A549 (cell line): ENCODE measurements at regions not wholly inside any gene's neighbourhood (a gene's known extent, or its start where the extent isn't known, plus 50 kb on each side); places are given as distances from the start of the nearest gene placed in this dataset.

Source experiments
- ATAC-seq, 2 experiments: fragments of 200-7000 bp in 1 of 2; fragments of >200 bp in 1 of 2; cut with Nextera tagmentation in 1 of 2; cut with Tn5 transposase in 1 of 2; 3 replicates each; pipeline versions ENCODE4 v1.8.0 to v1.9.1; 2018 to 2020; ENCODE audit warnings: mild to moderate bottlenecking in 1 of 2, moderate library complexity in 1 of 2
- CTCF ChIA-PET: fragments of 300-600 bp; sonication (Branson Sonifier 250); formaldehyde crosslinking; extraction: SDS; loops from one replicate; lab custom pipeline; 2021; ENCODE audit warnings: antibody characterized with exemption, inconsistent platforms; lab: Yijun Ruan, JAX
- POLR2A ChIA-PET: fragments of 350-600 bp; formaldehyde crosslinking; extraction: SDS; loops from one replicate; lab custom pipeline; 2021; ENCODE audit warnings: antibody characterized with exemption, inconsistent platforms; lab: Yijun Ruan, JAX
- DNase-seq, 2 experiments: peaks; one replicate each; pipeline versions ENCODE4 v3.0.0 to v3.0.0-alpha.2; 2011 to 2016; ENCODE audit warnings: low read depth in 1 of 2, low spot score in 1 of 2
- FAIRE-seq: peaks from 2 replicates; lab custom pipeline; 2011; peaks lifted over from hg19 to GRCh38; lab: Jason Lieb, UNC
- H3K27ac ChIP-seq, 2 experiments: fragments of >200 bp; sonication (Bioruptor Twin); formaldehyde crosslinking; 3 replicates each; pipeline ENCODE4 v1.5.1; 2016 to 2017
- H3K4me1 ChIP-seq: fragments of >200 bp; sonication (Bioruptor Twin); formaldehyde crosslinking; 3 replicates; pipeline ENCODE4 v1.6.1; 2016
- H3K4me2 ChIP-seq: fragments of >200 bp; sonication (Bioruptor Twin); formaldehyde crosslinking; 3 replicates; pipeline ENCODE4 v1.6.1; 2016
- H3K4me3 ChIP-seq: fragments of >200 bp; sonication (Bioruptor Twin); formaldehyde crosslinking; 3 replicates; pipeline ENCODE4 v1.5.1; 2016
- H3K9me3 ChIP-seq: fragments of >200 bp; sonication (Bioruptor Twin); formaldehyde crosslinking; 3 replicates; pipeline ENCODE4 v1.6.1; 2016
- CBX2 ChIP-seq: fragments of 200-600 bp; sonication (generic); IDR thresholded peaks from 2 replicates; pipeline ENCODE4 v1.6.1; 2016; ENCODE audit warnings: low read depth, mild to moderate bottlenecking, borderline replicate concordance
- CBX8 ChIP-seq: fragments of 200-600 bp; sonication (generic); IDR thresholded peaks from 2 replicates; pipeline ENCODE4 v1.6.1; 2016
- CEBPB ChIP-seq, 2 experiments: fragments of >200 bp in 1 of 2; sonication (Bioruptor Twin) in 1 of 2; formaldehyde crosslinking in 1 of 2; IDR thresholded peaks; 2 replicates each; pipeline ENCODE4 v1.6.1; 2012 to 2016
- CHD2 ChIP-seq: fragments of 150-350 bp; IDR thresholded peaks from 2 replicates; pipeline ENCODE4 v1.6.1; 2014; ENCODE audit warnings: low read length; ENCODE audit not compliant: partially characterized antibody
- CHD4 ChIP-seq: fragments of 200-600 bp; sonication (generic); IDR thresholded peaks from 2 replicates; pipeline ENCODE4 v1.6.1; 2016; ENCODE audit warnings: antibody characterized with exemption, mild to moderate bottlenecking, borderline replicate concordance
- EHF ChIP-seq: fragments of 250-450 bp; sonication (Bioruptor Pico); IDR thresholded peaks from 2 replicates; pipeline ENCODE4 v1.5.0; 2020; ENCODE audit warnings: mild to moderate bottlenecking
- EP300 ChIP-seq, 2 experiments: fragments of >200 bp; sonication (Bioruptor Twin); formaldehyde crosslinking; IDR thresholded peaks; 2 replicates in 1 of 2; 3 replicates in 1 of 2; pipeline ENCODE4 v1.6.1; 2016 to 2017
- ESRRA ChIP-seq: fragments of 150-350 bp; IDR thresholded peaks from 2 replicates; pipeline ENCODE4 v1.6.1; 2014; ENCODE audit warnings: mild to moderate bottlenecking, low read length, borderline replicate concordance
- HOXA7 ChIP-seq: fragments of 250-450 bp; sonication (Bioruptor Pico); IDR thresholded peaks from 2 replicates; pipeline ENCODE4 v1.5.0; 2020; ENCODE audit warnings: mild to moderate bottlenecking, moderate library complexity
- HOXB5 ChIP-seq: fragments of 250-450 bp; sonication (Bioruptor Pico); IDR thresholded peaks from 2 replicates; pipeline ENCODE4 v1.5.0; 2020; ENCODE audit warnings: mild to moderate bottlenecking, moderate library complexity
- JUN ChIP-seq, 2 experiments: fragments of >200 bp; sonication (Bioruptor Twin); formaldehyde crosslinking; IDR thresholded peaks; 2 replicates in 1 of 2; 3 replicates in 1 of 2; pipeline ENCODE4 v1.6.1; 2016 to 2017
- JUNB ChIP-seq: fragments of >200 bp; sonication (Bioruptor Twin); formaldehyde crosslinking; IDR thresholded peaks from 2 replicates; pipeline ENCODE4 v1.6.1; 2016
- MAFK ChIP-seq: fragments of 450-650 bp; IDR thresholded peaks from 2 replicates; pipeline ENCODE4 v1.6.1; 2014; ENCODE audit not compliant: partially characterized antibody
- MAZ ChIP-seq: fragments of 150-350 bp; IDR thresholded peaks from 2 replicates; pipeline ENCODE4 v1.6.1; 2014; ENCODE audit warnings: antibody characterized with exemption, low read depth, low read length, borderline replicate concordance
- MYC ChIP-seq: IDR thresholded peaks from 2 replicates; pipeline ENCODE4 v1.6.1; 2012; ENCODE audit warnings: mild to moderate bottlenecking, inconsistent platforms, low read length, improper control_type of control experiment, borderline replicate concordance
- NPAS2 ChIP-seq: fragments of 250-450 bp; sonication (Bioruptor Pico); IDR thresholded peaks from 2 replicates; pipeline ENCODE4 v1.8.0; 2022; ENCODE audit warnings: mild to moderate bottlenecking, moderate library complexity, borderline replicate concordance
- NR3C1 ChIP-seq: fragments of >200 bp; sonication (Bioruptor Twin); formaldehyde crosslinking; IDR thresholded peaks from 3 replicates; pipeline ENCODE4 v1.6.1; 2017
- PHF8 ChIP-seq: fragments of 200-600 bp; sonication (generic); IDR thresholded peaks from 2 replicates; pipeline ENCODE4 v1.6.1; 2016; ENCODE audit warnings: low read depth, mild to moderate bottlenecking, antibody characterized with exemption, moderate library complexity, borderline replicate concordance
- POLR2A ChIP-seq: IDR thresholded peaks from 2 replicates; pipeline ENCODE4 v1.6.1; 2012; ENCODE audit warnings: mild to moderate bottlenecking, low read length
- RAD21 ChIP-seq, 2 experiments: fragments of >200 bp in 1 of 2; sonication (Bioruptor Twin) in 1 of 2; formaldehyde crosslinking in 1 of 2; IDR thresholded peaks in 1 of 2; conservative IDR thresholded peaks in 1 of 2; 2 replicates in 1 of 2; 3 replicates in 1 of 2; pipeline ENCODE4 v1.6.1; 2012 to 2018; ENCODE audit warnings: inconsistent platforms in 1 of 2
- RFX5 ChIP-seq: fragments of 450-650 bp; IDR thresholded peaks from 2 replicates; pipeline ENCODE4 v1.7.1; 2014; ENCODE audit warnings: antibody characterized with exemption, mild to moderate bottlenecking, moderate library complexity
- RNF2 ChIP-seq: fragments of 200-600 bp; sonication (generic); IDR thresholded peaks from 2 replicates; pipeline ENCODE4 v1.6.1; 2016; ENCODE audit warnings: low read depth, mild to moderate bottlenecking, antibody characterized with exemption, moderate library complexity, borderline replicate concordance
- SMC3 ChIP-seq: fragments of >200 bp; sonication (Bioruptor Twin); formaldehyde crosslinking; IDR thresholded peaks from 3 replicates; pipeline ENCODE4 v1.6.1; 2018; ENCODE audit warnings: inconsistent platforms
- SREBF2 ChIP-seq: fragments of 450-650 bp; IDR thresholded peaks from 2 replicates; pipeline ENCODE4 v1.6.1; 2014; ENCODE audit warnings: mild to moderate bottlenecking, moderate library complexity
- TP53 ChIP-seq: fragments of 250-450 bp; sonication (Bioruptor Pico); IDR thresholded peaks from 2 replicates; pipeline ENCODE4 v1.5.0; 2021; ENCODE audit warnings: mild to moderate bottlenecking, moderate library complexity
- WGBS: methylation state at CpG from one replicate; pipeline ENCODE4 v1.1.6; 2017; ENCODE audit errors: missing lambda C conversion rate; 5-methylcytosine and 5-hydroxymethylcytosine counted together
- TF ChIP-seq, protein P1 (sequence below): fragments of 200-600 bp; sonication (generic); IDR thresholded peaks from 2 replicates; pipeline ENCODE4 v1.6.1; 2016; ENCODE audit warnings: antibody characterized with exemption, mild to moderate bottlenecking, moderate library complexity
- TF ChIP-seq, protein P2 (sequence below): IDR thresholded peaks from 2 replicates; pipeline ENCODE4 v1.6.1; 2012; ENCODE audit warnings: low read depth, borderline replicate concordance
- TF ChIP-seq, protein P3 (sequence below): fragments of 450-650 bp; IDR thresholded peaks from 2 replicates; pipeline ENCODE4 v1.6.1; 2014; ENCODE audit warnings: antibody characterized with exemption

DNA sequence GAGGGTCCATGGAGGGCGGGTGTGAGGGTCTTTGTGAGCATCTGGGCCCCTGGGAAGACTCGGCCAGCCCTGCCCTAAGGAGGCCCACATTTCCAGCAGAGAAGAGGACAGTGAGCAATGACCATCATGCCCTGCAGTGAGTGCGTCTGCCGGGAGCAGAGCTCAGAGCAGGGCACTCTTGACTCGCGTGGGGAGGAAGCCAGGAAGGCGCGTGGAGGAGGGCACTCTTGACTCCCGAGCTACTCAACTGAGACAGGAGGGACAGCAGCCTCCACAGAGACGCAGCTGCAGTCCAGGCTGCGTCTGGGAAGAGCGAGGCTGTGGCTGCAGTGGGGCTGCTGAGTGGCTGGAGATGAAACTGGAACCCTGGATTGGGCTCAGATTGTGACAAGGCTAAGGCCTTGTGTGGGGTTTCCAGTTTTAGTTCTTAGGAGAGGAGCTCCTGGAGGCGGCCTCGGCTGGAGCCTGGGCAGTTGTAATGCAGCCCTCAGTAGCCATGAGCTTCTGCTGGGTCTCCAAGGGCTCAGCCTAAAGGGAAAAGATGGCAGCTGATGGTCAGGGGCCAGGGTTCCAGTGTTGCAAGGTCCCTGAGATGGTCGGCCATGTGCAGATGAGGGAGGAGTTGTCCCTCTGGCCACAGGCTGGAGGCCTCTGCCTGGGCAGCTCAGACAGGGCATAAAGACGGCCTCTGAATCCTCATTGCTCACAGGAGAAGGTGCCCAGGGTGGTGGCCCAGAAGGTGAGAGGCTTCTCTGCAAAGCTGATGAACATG is 264.7 kb upstream of the B3GAT1 start:
- POLR2A ChIA-PET: no interaction called here
- Histone ChIP-seq H3K9me3 (no peaks in the 10 kb centered on the region), H3K27ac (no peak overlapping the region), H3K4me2 (no peak overlapping the region)
- CTCF ChIA-PET: no interaction called here
- no peak for DNase-seq
- TF ChIP-seq RAD21 (conservative IDR thresholded peaks at IDR 0.05 in 1 of 2, IDR thresholded peaks at IDR 0.05 in 1 of 2) (no peak), CHD4 (no peak), MYC (no peak), CEBPB (IDR thresholded peaks at IDR 0.05) (no peak), SREBF2 (no peak), NR3C1 (no peak), RNF2 (no peak), CHD2 (no peak), ESRRA (no peak), HOXB5 (CRISPR knock-in tag) (no peak), TP53 (CRISPR knock-in tag) (no peak)
- TF ChIP-seq, protein P1, sequence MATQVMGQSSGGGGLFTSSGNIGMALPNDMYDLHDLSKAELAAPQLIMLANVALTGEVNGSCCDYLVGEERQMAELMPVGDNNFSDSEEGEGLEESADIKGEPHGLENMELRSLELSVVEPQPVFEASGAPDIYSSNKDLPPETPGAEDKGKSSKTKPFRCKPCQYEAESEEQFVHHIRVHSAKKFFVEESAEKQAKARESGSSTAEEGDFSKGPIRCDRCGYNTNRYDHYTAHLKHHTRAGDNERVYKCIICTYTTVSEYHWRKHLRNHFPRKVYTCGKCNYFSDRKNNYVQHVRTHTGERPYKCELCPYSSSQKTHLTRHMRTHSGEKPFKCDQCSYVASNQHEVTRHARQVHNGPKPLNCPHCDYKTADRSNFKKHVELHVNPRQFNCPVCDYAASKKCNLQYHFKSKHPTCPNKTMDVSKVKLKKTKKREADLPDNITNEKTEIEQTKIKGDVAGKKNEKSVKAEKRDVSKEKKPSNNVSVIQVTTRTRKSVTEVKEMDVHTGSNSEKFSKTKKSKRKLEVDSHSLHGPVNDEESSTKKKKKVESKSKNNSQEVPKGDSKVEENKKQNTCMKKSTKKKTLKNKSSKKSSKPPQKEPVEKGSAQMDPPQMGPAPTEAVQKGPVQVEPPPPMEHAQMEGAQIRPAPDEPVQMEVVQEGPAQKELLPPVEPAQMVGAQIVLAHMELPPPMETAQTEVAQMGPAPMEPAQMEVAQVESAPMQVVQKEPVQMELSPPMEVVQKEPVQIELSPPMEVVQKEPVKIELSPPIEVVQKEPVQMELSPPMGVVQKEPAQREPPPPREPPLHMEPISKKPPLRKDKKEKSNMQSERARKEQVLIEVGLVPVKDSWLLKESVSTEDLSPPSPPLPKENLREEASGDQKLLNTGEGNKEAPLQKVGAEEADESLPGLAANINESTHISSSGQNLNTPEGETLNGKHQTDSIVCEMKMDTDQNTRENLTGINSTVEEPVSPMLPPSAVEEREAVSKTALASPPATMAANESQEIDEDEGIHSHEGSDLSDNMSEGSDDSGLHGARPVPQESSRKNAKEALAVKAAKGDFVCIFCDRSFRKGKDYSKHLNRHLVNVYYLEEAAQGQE: no peak
- TF ChIP-seq, protein P2, sequence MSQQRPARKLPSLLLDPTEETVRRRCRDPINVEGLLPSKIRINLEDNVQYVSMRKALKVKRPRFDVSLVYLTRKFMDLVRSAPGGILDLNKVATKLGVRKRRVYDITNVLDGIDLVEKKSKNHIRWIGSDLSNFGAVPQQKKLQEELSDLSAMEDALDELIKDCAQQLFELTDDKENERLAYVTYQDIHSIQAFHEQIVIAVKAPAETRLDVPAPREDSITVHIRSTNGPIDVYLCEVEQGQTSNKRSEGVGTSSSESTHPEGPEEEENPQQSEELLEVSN: no peak
- TF ChIP-seq, protein P3, sequence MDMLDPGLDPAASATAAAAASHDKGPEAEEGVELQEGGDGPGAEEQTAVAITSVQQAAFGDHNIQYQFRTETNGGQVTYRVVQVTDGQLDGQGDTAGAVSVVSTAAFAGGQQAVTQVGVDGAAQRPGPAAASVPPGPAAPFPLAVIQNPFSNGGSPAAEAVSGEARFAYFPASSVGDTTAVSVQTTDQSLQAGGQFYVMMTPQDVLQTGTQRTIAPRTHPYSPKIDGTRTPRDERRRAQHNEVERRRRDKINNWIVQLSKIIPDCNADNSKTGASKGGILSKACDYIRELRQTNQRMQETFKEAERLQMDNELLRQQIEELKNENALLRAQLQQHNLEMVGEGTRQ: no peak
- TF ChIP-seq, all 56 proteins: peak for 0
- Histone ChIP-seq H3K4me1 (no peaks in the 10 kb centered on the region), H3K4me3 (no peak overlapping the region)
- 0% methylated on average over 13 of the region's 16 CpGs for WGBS
- FAIRE-seq (no peak), ATAC-seq (no peak)

DNA sequence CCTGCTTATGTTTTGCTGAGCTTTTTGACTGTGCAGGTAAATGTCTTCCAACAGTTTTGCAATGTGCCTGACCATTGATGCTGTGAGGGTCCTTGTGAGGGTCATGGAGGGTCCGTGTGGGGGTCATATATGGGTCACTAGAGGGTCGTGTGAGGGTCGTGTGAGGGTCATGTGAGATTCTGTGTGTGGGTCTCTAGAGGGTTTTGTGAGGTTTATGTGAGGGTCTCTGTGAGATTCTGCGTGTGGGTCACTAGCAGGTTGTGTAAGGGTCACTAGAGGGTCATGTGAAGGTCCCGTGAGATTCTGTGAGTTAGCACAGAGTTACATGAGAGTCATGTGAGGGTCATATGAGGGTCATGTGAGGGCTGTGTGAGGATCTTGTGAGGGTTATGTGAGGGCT is 263.9 kb upstream of the B3GAT1 start:
- H3K9me3 ChIP-seq: no peaks in the 10 kb centered on the region
- ATAC-seq (no peak), FAIRE-seq (no peak), DNase-seq (no peak)
- H3K27ac ChIP-seq: no peak overlapping the region
- ChIA-PET CTCF (no interaction called here), POLR2A (no interaction called here)
- 8% methylated on average over 5 of the region's 5 CpGs for WGBS
- no peaks in the 10 kb centered on the region for H3K4me1 ChIP-seq
- H3K4me3 ChIP-seq: no peak overlapping the region
- TF ChIP-seq TP53 (CRISPR knock-in tag) (no peak), CBX8 (no peak), SMC3 (no peak), EP300 (IDR thresholded peaks at IDR 0.05) (no peak), MAFK (no peak), RFX5 (no peak), EHF (CRISPR knock-in tag) (no peak), CBX2 (no peak), HOXA7 (CRISPR knock-in tag) (no peak), RAD21 (conservative IDR thresholded peaks at IDR 0.05 in 1 of 2, IDR thresholded peaks at IDR 0.05 in 1 of 2) (no peak), JUN (IDR thresholded peaks at IDR 0.05) (no peak), CHD2 (no peak), PHF8 (no peak), MAZ (no peak), HOXB5 (CRISPR knock-in tag) (no peak), JUNB (no peak), POLR2A (no peak), NPAS2 (CRISPR knock-in tag) (no peak)
- TF ChIP-seq, protein P2: no peak
- TF ChIP-seq, protein P3: no peak
- TF ChIP-seq, all 56 proteins: peak for 0
- no peak overlapping the region for H3K4me2 ChIP-seq
